OCI-LY3 (cell line): ENCODE measurements at regions not wholly inside any gene's neighbourhood (a gene's known extent, or its start where the extent isn't known, plus 50 kb on each side); places are given as distances from the start of the nearest gene placed in this dataset.
"Not testable (repeated sequence)": the region's sequence is repeated elsewhere in the genome, so short reads cannot be mapped to it uniquely, and the experiment has no call there.

Source experiments
- H2AFZ ChIP-seq: fragments of 200-600, 300-600 bp; shearing (Covaris generic); 2 replicates; pipeline ENCODE4 v1.6.0; 2014; ENCODE audit warnings: antibody characterized with exemption, low read depth, low read length
- H3K27ac ChIP-seq: fragments of 200-600, 300-600 bp; sonication (generic); 2 replicates; pipeline ENCODE4 v1.5.1; 2014; ENCODE audit warnings: mild to moderate bottlenecking, low read length, moderate library complexity, mixed read lengths
- H3K27me3 ChIP-seq: fragments of 200-600, 300-600 bp; sonication (generic); 2 replicates; pipeline ENCODE4 v1.6.1; 2014; ENCODE audit warnings: low read depth, low read length, mixed read lengths
- H3K36me3 ChIP-seq: fragments of 200-600, 300-600 bp; sonication (generic); replicated peaks from 2 replicates; pipeline ENCODE3; 2014; ENCODE audit warnings: low read depth, low read length, mixed read lengths
- H3K4me1 ChIP-seq: fragments of 300-600, 200-600 bp; sonication (generic); 2 replicates; pipeline ENCODE4 v1.6.1; 2014; ENCODE audit warnings: low read length, mixed read lengths
- H3K4me2 ChIP-seq: fragments of 200-600, 300-600 bp; sonication (generic); 2 replicates; pipeline ENCODE4 v1.6.1; 2014; ENCODE audit warnings: low read length, mixed read lengths
- H3K4me3 ChIP-seq: fragments of 300-600, 200-600 bp; sonication (generic); 2 replicates; pipeline ENCODE4 v1.5.1; 2014; ENCODE audit warnings: antibody characterized with exemption, mild to moderate bottlenecking, low read length, moderate library complexity
- H3K79me2 ChIP-seq: fragments of 300-600, 200-600 bp; shearing (Covaris generic); 2 replicates; pipeline ENCODE4 v1.6.1; 2014; ENCODE audit warnings: mild to moderate bottlenecking, low read length, mixed read lengths
- H3K9ac ChIP-seq: fragments of 300-600, 200-600 bp; shearing (Covaris generic); 2 replicates; pipeline ENCODE4 v1.6.0; 2014; ENCODE audit warnings: mild to moderate bottlenecking, low read length, moderate library complexity
- H3K9me3 ChIP-seq: fragments of 200-600, 300-600 bp; shearing (Covaris generic); 2 replicates; pipeline ENCODE4 v1.6.1; 2014; ENCODE audit warnings: low read length, mixed read lengths; ENCODE audit not compliant: insufficient read depth
- H4K20me1 ChIP-seq: fragments of 200-600, 300-600 bp; sonication (generic); 2 replicates; pipeline ENCODE4 v1.6.1; 2016; ENCODE audit warnings: low read length, mixed read lengths; ENCODE audit not compliant: insufficient read depth
- EZH2phosphoT487 ChIP-seq: fragments of 200-600 bp; shearing (Covaris generic); IDR thresholded peaks from 2 replicates; pipeline ENCODE4 v1.6.1; 2018; ENCODE audit warnings: antibody characterized with exemption, mixed run types, low read depth
- TF ChIP-seq, protein P1 (sequence below): fragments of 200-600, 300-600 bp; sonication (generic); IDR thresholded peaks from 2 replicates; pipeline ENCODE4 v1.5.1; 2014; ENCODE audit warnings: antibody characterized with exemption, low read length, low read depth

- no peak overlapping the region for H2AFZ ChIP-seq
- no peaks in the 10 kb centered on the region for H3K9me3 ChIP-seq
- H4K20me1 ChIP-seq = no peaks in the 10 kb centered on the region
- H3K4me2 ChIP-seq = no peak overlapping the region
- H3K4me1 ChIP-seq = no peaks in the 10 kb centered on the region
- no peaks in the 10 kb centered on the region for H3K79me2 ChIP-seq
- no peaks in the 10 kb centered on the region for H3K36me3 ChIP-seq
- TF ChIP-seq, protein P1, sequence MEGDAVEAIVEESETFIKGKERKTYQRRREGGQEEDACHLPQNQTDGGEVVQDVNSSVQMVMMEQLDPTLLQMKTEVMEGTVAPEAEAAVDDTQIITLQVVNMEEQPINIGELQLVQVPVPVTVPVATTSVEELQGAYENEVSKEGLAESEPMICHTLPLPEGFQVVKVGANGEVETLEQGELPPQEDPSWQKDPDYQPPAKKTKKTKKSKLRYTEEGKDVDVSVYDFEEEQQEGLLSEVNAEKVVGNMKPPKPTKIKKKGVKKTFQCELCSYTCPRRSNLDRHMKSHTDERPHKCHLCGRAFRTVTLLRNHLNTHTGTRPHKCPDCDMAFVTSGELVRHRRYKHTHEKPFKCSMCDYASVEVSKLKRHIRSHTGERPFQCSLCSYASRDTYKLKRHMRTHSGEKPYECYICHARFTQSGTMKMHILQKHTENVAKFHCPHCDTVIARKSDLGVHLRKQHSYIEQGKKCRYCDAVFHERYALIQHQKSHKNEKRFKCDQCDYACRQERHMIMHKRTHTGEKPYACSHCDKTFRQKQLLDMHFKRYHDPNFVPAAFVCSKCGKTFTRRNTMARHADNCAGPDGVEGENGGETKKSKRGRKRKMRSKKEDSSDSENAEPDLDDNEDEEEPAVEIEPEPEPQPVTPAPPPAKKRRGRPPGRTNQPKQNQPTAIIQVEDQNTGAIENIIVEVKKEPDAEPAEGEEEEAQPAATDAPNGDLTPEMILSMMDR = no peak
- TF ChIP-seq EZH2phosphoT487 = no peak
- no peak overlapping the region for H3K4me3 ChIP-seq
- no peaks in the 10 kb centered on the region for H3K27me3 ChIP-seq
- no peak overlapping the region for H3K9ac ChIP-seq
- H3K27ac ChIP-seq = no peak overlapping the region
Observed at GRCh38 chr4:62601737-62602136, 1401.6 kb downstream of the ADGRL3 start.

GRCh38 chr4:62595265-62595664 lies 1395.1 kb downstream of the ADGRL3 start:
- H3K4me1 ChIP-seq, H3K27ac ChIP-seq, H3K27me3 ChIP-seq, H3K79me2 ChIP-seq, H3K9me3 ChIP-seq, H4K20me1 ChIP-seq, H3K9ac ChIP-seq, H3K36me3 ChIP-seq: not testable (repeated sequence)
- peak overlapping the region; percentile 67 for H3K4me3 ChIP-seq
- 0 out of 2 replicates have a peak overlapping the region, but pooled peaks have one; percentile 21 for H2AFZ ChIP-seq
- peak overlapping the region; percentile 76 for H3K4me2 ChIP-seq
- TF ChIP-seq, protein P1 = peak; percentile 49

- Histone ChIP-seq H3K4me1 (0 out of 2 replicates have a peak, but pooled peaks cover 5% of the 10 kb centered on the region), H3K4me3 (no peak overlapping the region), H3K27me3 (no peaks in the 10 kb centered on the region), H3K79me2 (no peaks in the 10 kb centered on the region), H3K9ac (no peak overlapping the region), H4K20me1 (no peaks in the 10 kb centered on the region), H3K4me2 (no peak overlapping the region), H3K36me3 (no peaks in the 10 kb centered on the region), H3K27ac (no peak overlapping the region), H3K9me3 (no peaks in the 10 kb centered on the region), H2AFZ (no peak overlapping the region)
- TF ChIP-seq, protein P1 = no peak
- TF ChIP-seq EZH2phosphoT487 = no peak
Observed at GRCh38 chr4:62591756-62592155, 1391.6 kb downstream of the ADGRL3 start.

DNA sequence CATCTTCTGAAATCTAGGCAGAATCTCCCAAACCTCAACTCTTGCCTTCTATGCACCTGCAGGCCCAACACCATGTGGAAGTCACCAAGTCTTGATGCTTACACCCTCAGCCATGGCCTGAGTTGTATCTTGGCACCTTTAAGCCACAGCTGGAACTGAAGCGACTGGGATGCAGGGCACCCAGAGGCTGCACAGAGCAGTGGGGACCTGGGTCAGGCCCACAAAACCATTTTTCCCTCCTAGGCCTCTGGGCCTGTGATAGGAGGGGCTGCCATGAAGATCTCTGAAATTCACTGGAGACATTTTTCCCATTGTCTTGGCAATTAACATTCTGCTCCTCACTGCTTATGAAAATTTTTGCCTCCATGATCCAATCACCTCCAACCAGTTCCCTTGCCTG lies 1388.5 kb downstream of the ADGRL3 start:
- Histone ChIP-seq H3K4me1 (no peaks in the 10 kb centered on the region), H2AFZ (no peak overlapping the region), H3K9me3 (no peaks in the 10 kb centered on the region), H3K4me3 (no peak overlapping the region), H3K27ac (no peak overlapping the region), H3K36me3 (no peaks in the 10 kb centered on the region), H3K27me3 (no peaks in the 10 kb centered on the region), H3K4me2 (no peak overlapping the region), H4K20me1 (no peaks in the 10 kb centered on the region), H3K79me2 (no peaks in the 10 kb centered on the region), H3K9ac (no peak overlapping the region)
- TF ChIP-seq EZH2phosphoT487 = no peak
- TF ChIP-seq, protein P1 = no peak
